Thyroid gland (tissue), 4 donors: ENCODE measurements at regions not wholly inside any gene's neighbourhood (a gene's known extent, or its start where the extent isn't known, plus 50 kb on each side); places are given as distances from the start of the nearest gene placed in this dataset.

ENCODE experiments used
- DNase-seq, 2 donors: peaks; one replicate each; pipeline ENCODE4 v3.0.0-alpha.2; 2019
- H3K27ac ChIP-seq, 3 donors: fragments of 200-600 bp; sonication (generic); 1 replicate in 2 of 3; 2 replicates in 1 of 3; pipeline ENCODE4 v1.5.1; 2016 to 2019; ENCODE audit warnings: mild to moderate bottlenecking in 1 of 3, moderate library complexity in 1 of 3
- H3K27me3 ChIP-seq: fragments of 200-600 bp; sonication (generic); one replicate; pipeline ENCODE4 v1.5.1; 2019
- H3K36me3 ChIP-seq, 2 donors: fragments of 200-600 bp; sonication (generic); one replicate each; pipeline ENCODE4 v1.5.1; 2016 to 2019
- H3K4me1 ChIP-seq, 2 donors: fragments of 200-600 bp; sonication (generic); one replicate each; pipeline ENCODE4 v1.5.1; 2017 to 2019
- H3K4me3 ChIP-seq, 3 donors: fragments of 200-600 bp; sonication (generic); replicated peaks in 1 of 3; 1 replicate in 2 of 3; 2 replicates in 1 of 3; pipeline ENCODE4 v1.5.1; 2016; ENCODE audit warnings: mild to moderate bottlenecking in 1 of 3
- H3K9me3 ChIP-seq: fragments of 200-600 bp; sonication (generic); one replicate; pipeline ENCODE4 v1.5.1; 2017
- CTCF ChIP-seq, 6 experiments: fragments of 200-600 bp in 3 of 6; fragments of 450-650 bp in 3 of 6; sonication (generic) in 3 of 6; IDR thresholded peaks; one replicate each; pipeline ENCODE4 v1.5.1; 2016 to 2019; ENCODE audit warnings: antibody characterized with exemption in 6 of 6, mild to moderate bottlenecking in 2 of 6, inconsistent platforms in 1 of 6, moderate library complexity in 1 of 6
- POLR2A ChIP-seq, 2 donors: fragments of 450-650 bp; IDR thresholded peaks; one replicate each; pipeline ENCODE4 v1.6.1; 2017; ENCODE audit warnings: antibody characterized with exemption in 2 of 2, mild to moderate bottlenecking in 2 of 2, moderate library complexity in 1 of 2
- WGBS, 2 donors: methylation state at CpG; one replicate each; pipeline ENCODE4 v1.1.5; 2017; 5-methylcytosine and 5-hydroxymethylcytosine counted together
- intact Hi-C: fragments of 100-400 bp; cut with DNase I; formaldehyde crosslinking; loops from one replicate; pipeline ENCODE4 v1.15.1; 2023

GRCh38 chr4:19455196-19455595 lies 796.5 kb upstream of the SLIT2 start:
- Histone ChIP-seq H3K9me3 (no peaks in the 10 kb centered on the region), H3K4me3 (no peak overlapping the region), H3K36me3 (no peaks in the 10 kb centered on the region), H3K27me3 (no peaks in the 10 kb centered on the region), H3K4me1 (no peaks in the 10 kb centered on the region), H3K27ac (no peak overlapping the region)
- TF ChIP-seq CTCF (IDR thresholded peaks at IDR 0.05) (no peak), POLR2A (IDR thresholded peaks at IDR 0.05) (no peak)
- WGBS, 2 donors: 69 to 70% methylated on average over 14 of the region's 14 CpGs
- intact Hi-C loops: no loop called here
- peak; percentile 65 to 69 for DNase-seq

- intact Hi-C loops: no loop called here
- Histone ChIP-seq H3K27ac (no peak overlapping the region), H3K27me3 (no peaks in the 10 kb centered on the region), H3K4me3 (no peak overlapping the region), H3K9me3 (no peaks in the 10 kb centered on the region), H3K4me1 (no peaks in the 10 kb centered on the region), H3K36me3 (no peaks in the 10 kb centered on the region)
- 80 to 94% methylated on average over 1 of the region's 1 CpG for WGBS, 2 donors
- DNase-seq: no peak
- no peak for TF ChIP-seq POLR2A (IDR thresholded peaks at IDR 0.05)
- TF ChIP-seq CTCF (IDR thresholded peaks at IDR 0.05): no peak
These were observed 813.5 kb upstream of the SLIT2 start for GRCh38 chr4:19438233-19438632.

GRCh38 chr4:19437008-19437407 lies 814.7 kb upstream of the SLIT2 start:
- DNase-seq: no peak
- 75 to 78% methylated on average over 2 of the region's 2 CpGs for WGBS, 2 donors
- H3K36me3 ChIP-seq: no peaks in the 10 kb centered on the region
- H3K27me3 ChIP-seq: no peaks in the 10 kb centered on the region
- H3K4me3 ChIP-seq: no peak overlapping the region
- H3K4me1 ChIP-seq: no peaks in the 10 kb centered on the region
- no peaks in the 10 kb centered on the region for H3K9me3 ChIP-seq
- intact Hi-C loops: no loop called here
- no peak overlapping the region for H3K27ac ChIP-seq
- TF ChIP-seq POLR2A (IDR thresholded peaks at IDR 0.05) (no peak), CTCF (IDR thresholded peaks at IDR 0.05) (no peak)

- no peak for DNase-seq
- no peak for TF ChIP-seq POLR2A (IDR thresholded peaks at IDR 0.05)
- no peak for TF ChIP-seq CTCF (IDR thresholded peaks at IDR 0.05)
- no peak overlapping the region for H3K4me3 ChIP-seq
- intact Hi-C loops: no loop called here
- no peaks in the 10 kb centered on the region for H3K9me3 ChIP-seq
- WGBS, 2 donors: 51 to 63% methylated on average over 4 of the region's 4 CpGs
- H3K27me3 ChIP-seq: no peaks in the 10 kb centered on the region
- no peaks in the 10 kb centered on the region for H3K4me1 ChIP-seq
- H3K36me3 ChIP-seq: no peaks in the 10 kb centered on the region
- H3K27ac ChIP-seq: no peak overlapping the region
These were observed 822.0 kb upstream of the SLIT2 start for GRCh38 chr4:19429684-19430083.

GRCh38 chr4:19425146-19425545 lies 826.6 kb upstream of the SLIT2 start:
- intact Hi-C loops: no loop called here
- TF ChIP-seq CTCF (IDR thresholded peaks at IDR 0.05) (no peak), POLR2A (IDR thresholded peaks at IDR 0.05) (no peak)
- no peaks in the 10 kb centered on the region for H3K4me1 ChIP-seq
- H3K27me3 ChIP-seq: no peaks in the 10 kb centered on the region
- no peak for DNase-seq
- H3K9me3 ChIP-seq: no peaks in the 10 kb centered on the region
- no peak overlapping the region for H3K27ac ChIP-seq
- no peaks in the 10 kb centered on the region for H3K36me3 ChIP-seq
- no peak overlapping the region for H3K4me3 ChIP-seq
